ENCODE measurements at regions not wholly inside any gene's neighbourhood (a gene's known extent, or its start where the extent isn't known, plus 50 kb on each side); places are given as distances from the start of the nearest gene placed in this dataset.
"Not testable (repeated sequence)": the region's sequence is repeated elsewhere in the genome, so short reads cannot be mapped to it uniquely, and the experiment has no call there.

- 91 to 93% methylated on average over 9 of the region's 9 CpGs for WGBS, 2 donors
- Histone ChIP-seq H3K36me3 (no peaks in the 10 kb centered on the region), H3K27me3 (no peaks in the 10 kb centered on the region), H3K4me1 (peaks cover 6 to 65% (median 21%) of the 10 kb centered on the region in 4 donors), H3K4me3 (no peak overlapping the region), H3K27ac (no peak overlapping the region), H3K9me3 (no peaks in the 10 kb centered on the region)
- ATAC-seq (ENCODE audit: low FRiP score in 2 of 2) (no peak), DNase-seq (no peak)
- TF ChIP-seq CTCF (IDR thresholded peaks at IDR 0.05) (no peak), EP300 (IDR thresholded peaks at IDR 0.05) (no peak)
Measured at GRCh38 chr17:45581860-45582259, 91.3 kb upstream of the PLEKHM1 start.

GRCh38 chr17:45584092-45585036 lies 93.8 kb upstream of the PLEKHM1 start:
- Histone ChIP-seq H3K4me3 (peak overlapping the region; percentile 45 to 76 (median 66)), H3K4me1 (peaks cover 4 to 41% (median 20%) of the 10 kb centered on the region in 4 donors), H3K9me3 (no peaks in the 10 kb centered on the region), H3K27ac (peak overlapping the region; percentile 87 to 95 (median 88)), H3K36me3 (no peaks in the 10 kb centered on the region), H3K27me3 (no peaks in the 10 kb centered on the region)
- ATAC-seq (ENCODE audit: low FRiP score in 2 of 2) (peak; percentile 58 to 74), DNase-seq (peak; percentile 87 to 94)
- TF ChIP-seq EP300 (IDR thresholded peaks at IDR 0.05), result no peak
- peak in 1 of 2 donors; percentile 67 for TF ChIP-seq POLR2AphosphoS5 (IDR thresholded peaks at IDR 0.05)
- TF ChIP-seq CTCF (IDR thresholded peaks at IDR 0.05), result peak in 1 of 6 experiments; percentile 31
- peak in 3 of 4 donors; percentile 46 to 66 (median 48) for TF ChIP-seq POLR2A (IDR thresholded peaks at IDR 0.05)
- 1 to 2% methylated on average over 15 to 48 of the region's 62 CpGs for WGBS, 2 donors

GRCh38 chr17:45585037-45585733 lies 94.7 kb upstream of the PLEKHM1 start:
- H3K36me3 ChIP-seq, H3K27me3 ChIP-seq, H3K9me3 ChIP-seq: not testable (repeated sequence)
- ATAC-seq (ENCODE audit: low FRiP score in 2 of 2), result peak; percentile 88 to 89
- Histone ChIP-seq H3K4me3 (peak overlapping the region; percentile 45 to 76 (median 66)), H3K4me1 (peaks cover 4 to 33% (median 20%) of the 10 kb centered on the region in 4 donors), H3K27ac (peak overlapping the region; percentile 87 to 95 (median 88))
- DNase-seq, result peak; percentile 94 to 97
- 1 to 2% methylated on average over 21 to 47 of the region's 56 CpGs for WGBS, 2 donors
- TF ChIP-seq CTCF (IDR thresholded peaks at IDR 0.05), result peak in 5 of 6 experiments; percentile 5 to 31 (median 17)
- TF ChIP-seq POLR2AphosphoS5 (IDR thresholded peaks at IDR 0.05), result peak in 1 of 2 donors; percentile 75
- TF ChIP-seq POLR2A (IDR thresholded peaks at IDR 0.05), result peak in 1 of 4 donors; percentile 60

- H3K27ac ChIP-seq, result peak overlapping the region; percentile 46 to 95 (median 88)
- DNase-seq (peak; percentile 58 to 94), ATAC-seq (ENCODE audit: low FRiP score in 2 of 2) (peak; percentile 71 to 79)
- not testable (repeated sequence) for H3K9me3 ChIP-seq, H3K27me3 ChIP-seq, H3K36me3 ChIP-seq
- WGBS, 2 donors, result 1 to 5% methylated on average over 12 to 15 of the region's 62 CpGs
- peak in 5 of 6 experiments; percentile 16 to 60 (median 35) for TF ChIP-seq CTCF (IDR thresholded peaks at IDR 0.05)
- TF ChIP-seq POLR2A (IDR thresholded peaks at IDR 0.05), result peak in 1 of 4 donors; percentile 33
- H3K4me3 ChIP-seq, result peak overlapping the region; percentile 45 to 76 (median 66)
- H3K4me1 ChIP-seq, result peaks cover 4 to 33% (median 20%) of the 10 kb centered on the region in 4 donors
Measured at GRCh38 chr17:45585794-45586650, 95.5 kb upstream of the PLEKHM1 start.

- H3K36me3 ChIP-seq; DNase-seq; H3K27me3 ChIP-seq; H3K9me3 ChIP-seq; ATAC-seq (ENCODE audit: low FRiP score in 2 of 2): not testable (repeated sequence)
- peaks cover 4 to 33% (median 20%) of the 10 kb centered on the region in 4 donors for H3K4me1 ChIP-seq
- H3K4me3 ChIP-seq, result peak overlapping the region in 3 of 4 donors; percentile 62 to 76 (median 70)
- 83% methylated on average over 1 of the region's 6 CpGs; no CpG with 5 or more reads in 1 of the 2 donors for WGBS, 2 donors
- H3K27ac ChIP-seq, result peak overlapping the region in 3 of 4 donors; percentile 46 to 95 (median 89)
Measured at GRCh38 chr17:45586651-45586934, 96.1 kb upstream of the PLEKHM1 start.

Data from upper lobe of left lung (tissue), 6 donors.